Skeletal muscle cell (primary cell): ENCODE measurements at regions not wholly inside any gene's neighbourhood (a gene's known extent, or its start where the extent isn't known, plus 50 kb on each side); places are given as distances from the start of the nearest gene placed in this dataset.

Experiments used
- DNase-seq: peaks from one replicate; pipeline ENCODE4 v3.0.0-alpha.2; 2010; ENCODE audit warnings: low read depth
- H3K4me3 ChIP-seq: 2 replicates; pipeline ENCODE4 v1.5.1; 2011; ENCODE audit warnings: low read depth, mild to moderate bottlenecking, control low read depth, low read length, moderate library complexity

DNA sequence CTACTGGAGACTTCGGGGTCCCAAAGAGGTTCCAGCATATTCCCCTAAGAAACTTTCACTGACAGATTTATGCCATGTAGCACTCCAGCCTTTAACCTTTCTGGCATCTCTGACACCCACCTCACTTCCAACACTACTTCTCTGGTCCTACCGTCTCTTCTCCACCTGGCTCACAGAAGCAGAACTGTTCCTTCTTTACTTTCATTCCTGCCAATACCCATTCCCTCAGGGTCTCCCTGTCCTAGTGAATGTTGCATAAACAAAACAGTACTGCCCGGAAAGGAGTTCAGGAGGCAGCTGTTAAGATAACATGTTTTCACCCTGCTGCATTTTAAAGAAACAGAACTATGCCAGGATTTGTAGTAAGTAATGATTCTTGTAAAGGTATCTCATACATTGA lies 136.0 kb upstream of the MIR17HG start:
- no peak overlapping the region for H3K4me3 ChIP-seq
- no peak for DNase-seq

GRCh38 chr13:91212231-91212630 lies 135.3 kb upstream of the MIR17HG start:
- no peak for DNase-seq

GRCh38 chr13:91214031-91214430 lies 133.5 kb upstream of the MIR17HG start:
- no peak for DNase-seq
- H3K4me3 ChIP-seq, result no peak overlapping the region

More at GRCh38 chr13:91212231-91212630, 135.3 kb upstream of the MIR17HG start:
- H3K4me3 ChIP-seq, result no peak overlapping the region

- no peak for DNase-seq
Observed at GRCh38 chr13:91216928-91217700, 130.4 kb upstream of the MIR17HG start.

DNA sequence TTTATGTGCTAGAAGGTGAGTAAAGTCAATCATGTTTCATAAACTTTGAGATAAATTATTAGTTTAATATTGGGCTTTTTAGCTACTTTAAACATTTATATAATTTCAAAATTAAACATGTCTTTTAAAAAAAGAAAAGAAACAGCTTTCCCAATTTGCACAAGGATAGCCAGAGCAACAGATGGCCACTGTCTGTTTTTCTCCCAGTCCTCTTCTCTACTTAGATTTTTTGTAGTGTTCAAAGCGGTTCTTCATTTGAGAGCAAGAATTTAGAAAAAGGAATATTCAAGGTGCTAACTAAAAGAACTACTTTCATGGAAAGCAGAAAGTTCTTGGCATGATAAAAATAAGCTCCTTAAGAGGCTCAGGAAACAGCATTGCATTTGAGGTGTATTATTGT lies 128.3 kb upstream of the MIR17HG start:
- DNase-seq, result no peak
- no peak overlapping the region for H3K4me3 ChIP-seq

More at GRCh38 chr13:91216928-91217700, 130.4 kb upstream of the MIR17HG start:
- no peak overlapping the region for H3K4me3 ChIP-seq

DNA sequence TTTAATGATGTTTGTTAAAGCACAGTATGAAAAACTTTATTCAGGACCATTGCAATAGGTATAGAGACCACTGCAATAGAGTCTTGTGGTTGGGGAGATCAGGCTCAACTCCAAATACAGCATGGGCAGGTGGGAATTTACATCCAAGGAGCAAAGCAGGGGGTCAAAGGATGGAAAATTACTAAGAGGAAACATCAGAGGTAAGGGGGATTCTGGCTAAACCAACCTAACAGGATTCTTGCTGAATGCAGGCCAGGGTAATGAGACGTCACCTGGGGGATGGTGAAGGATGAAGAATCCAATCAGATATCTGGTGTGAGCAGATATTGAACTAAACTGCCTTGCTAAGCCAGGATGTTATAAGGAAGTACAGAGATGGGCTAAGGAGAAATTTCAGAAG lies 126.6 kb upstream of the MIR17HG start:
- no peak overlapping the region for H3K4me3 ChIP-seq

DNA sequence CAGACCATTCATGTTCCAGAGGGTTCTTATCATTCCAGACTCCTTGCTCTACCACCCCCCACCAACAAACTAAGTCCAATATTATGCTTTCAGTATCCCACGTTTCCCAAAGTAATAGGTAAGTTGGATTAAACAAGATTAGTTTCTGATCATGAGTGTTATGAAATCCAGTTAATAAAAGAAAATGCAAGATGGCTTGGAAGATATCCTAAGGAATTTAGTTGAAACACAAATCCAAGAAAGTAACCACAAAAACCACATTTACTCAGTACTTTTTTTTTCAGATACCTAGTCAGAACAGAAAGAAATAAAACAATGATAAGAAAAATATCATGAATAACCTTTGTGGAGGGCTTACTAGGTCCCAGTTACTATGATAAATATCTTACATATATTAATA lies 119.4 kb upstream of the MIR17HG start:
- no peak for DNase-seq
- H3K4me3 ChIP-seq, result no peak overlapping the region

More for the DNA sequence above, 126.6 kb upstream of the MIR17HG start:
- no peak for DNase-seq

DNA sequence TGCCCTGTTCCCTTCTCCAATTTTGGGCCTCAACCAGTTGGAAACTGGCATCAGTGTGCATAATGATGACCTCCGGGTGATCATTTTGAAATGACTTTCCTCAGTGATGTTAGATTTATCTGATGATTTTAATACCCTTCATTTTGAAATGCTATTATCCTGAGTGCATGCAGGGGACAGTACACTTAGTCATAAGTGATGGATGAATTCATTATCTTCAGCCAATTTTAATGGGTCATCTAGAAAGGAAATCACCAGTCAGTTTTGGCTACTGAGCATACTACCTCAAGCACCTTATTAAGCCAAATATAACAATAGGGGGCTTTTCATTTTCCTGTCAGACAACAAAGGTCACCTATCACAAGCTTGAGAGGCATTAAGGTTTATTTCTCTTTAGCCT lies 118.5 kb upstream of the MIR17HG start:
- H3K4me3 ChIP-seq, result no peak overlapping the region
- no peak for DNase-seq

- no peak overlapping the region for H3K4me3 ChIP-seq
- DNase-seq, result no peak
Observed at GRCh38 chr13:91232716-91233115, 114.8 kb upstream of the MIR17HG start.

DNA sequence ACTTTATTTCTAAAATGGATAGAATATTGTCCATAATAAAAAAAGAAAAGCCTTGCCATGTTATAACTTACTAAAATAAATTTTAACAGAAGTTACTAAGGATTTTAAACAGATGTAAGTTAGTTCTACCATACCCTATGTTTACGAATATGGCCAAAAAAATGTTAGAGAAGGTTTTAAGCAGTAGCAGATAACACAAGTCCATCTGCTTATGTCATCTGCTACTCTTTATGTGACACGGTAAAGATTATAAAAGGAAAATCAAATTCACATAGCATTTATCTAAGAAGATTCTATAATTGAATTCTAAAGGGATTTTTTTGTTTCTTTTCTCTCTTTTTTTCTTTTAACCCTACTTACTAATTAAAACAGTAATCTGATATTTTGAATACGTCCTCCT lies 114.2 kb upstream of the MIR17HG start:
- DNase-seq, result no peak
- H3K4me3 ChIP-seq, result no peak overlapping the region

DNA sequence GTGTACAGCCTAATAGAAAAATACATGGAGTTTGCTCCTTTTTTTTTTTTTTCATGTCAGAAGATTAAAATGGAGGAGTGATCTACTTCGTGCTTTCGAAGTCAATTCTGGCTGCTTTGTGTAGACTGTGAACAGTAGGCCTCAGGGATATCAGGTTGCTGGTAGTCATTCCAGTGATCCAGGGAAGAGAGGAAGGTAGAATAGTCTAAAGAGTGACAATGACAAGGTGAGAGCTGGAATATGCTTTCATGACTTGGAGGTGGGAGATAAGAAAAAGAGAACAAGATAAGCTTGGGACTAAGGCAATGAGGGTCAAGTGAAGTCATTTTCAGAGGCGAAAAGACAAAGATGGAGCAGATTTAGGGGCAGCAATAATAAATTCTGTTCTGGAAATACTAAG lies 111.3 kb upstream of the MIR17HG start:
- H3K4me3 ChIP-seq, result no peak overlapping the region
- no peak for DNase-seq

DNA sequence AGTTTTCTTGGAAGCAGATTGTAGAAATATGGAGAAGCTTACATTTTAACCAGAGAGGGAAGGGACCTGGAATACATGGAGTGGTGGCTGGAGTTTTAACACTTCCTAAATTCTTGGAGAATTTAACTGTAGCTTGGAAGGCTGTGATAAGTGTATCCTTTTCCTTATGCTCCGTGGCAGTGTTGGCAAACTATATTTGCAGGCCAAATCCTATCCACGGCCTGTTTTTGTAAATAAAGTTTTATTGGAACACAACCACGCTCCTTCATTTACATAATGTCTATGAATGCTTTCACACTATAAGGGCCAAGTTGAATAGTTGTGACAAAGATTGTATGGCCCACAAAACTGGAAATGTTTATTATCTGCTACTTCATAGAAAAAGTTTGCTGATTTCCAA lies 110.6 kb upstream of the MIR17HG start:
- H3K4me3 ChIP-seq, result no peak overlapping the region
- no peak for DNase-seq

DNA sequence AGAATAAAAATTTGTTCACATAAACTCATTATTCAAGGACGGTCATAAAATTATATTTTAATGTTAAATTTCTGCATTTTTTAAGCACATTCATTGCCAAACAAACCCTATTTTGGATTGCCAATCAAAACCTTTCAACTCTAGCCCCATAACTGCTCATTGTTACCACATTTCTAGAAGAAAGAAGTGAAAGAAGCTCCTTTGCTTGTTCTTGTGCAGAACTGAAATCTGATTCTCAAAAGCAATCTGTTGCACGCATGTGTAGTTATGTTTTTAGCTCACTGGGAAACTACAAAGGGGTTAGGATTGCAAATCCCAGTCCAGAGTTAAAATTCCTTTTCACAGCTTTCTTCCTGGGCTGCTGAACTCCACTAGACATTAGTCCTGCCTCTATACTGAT lies 109.5 kb upstream of the MIR17HG start:
- no peak for DNase-seq
- H3K4me3 ChIP-seq, result no peak overlapping the region

- H3K4me3 ChIP-seq, result no peak overlapping the region
- DNase-seq, result no peak
Observed at GRCh38 chr13:91240341-91240740, 107.1 kb upstream of the MIR17HG start.

DNA sequence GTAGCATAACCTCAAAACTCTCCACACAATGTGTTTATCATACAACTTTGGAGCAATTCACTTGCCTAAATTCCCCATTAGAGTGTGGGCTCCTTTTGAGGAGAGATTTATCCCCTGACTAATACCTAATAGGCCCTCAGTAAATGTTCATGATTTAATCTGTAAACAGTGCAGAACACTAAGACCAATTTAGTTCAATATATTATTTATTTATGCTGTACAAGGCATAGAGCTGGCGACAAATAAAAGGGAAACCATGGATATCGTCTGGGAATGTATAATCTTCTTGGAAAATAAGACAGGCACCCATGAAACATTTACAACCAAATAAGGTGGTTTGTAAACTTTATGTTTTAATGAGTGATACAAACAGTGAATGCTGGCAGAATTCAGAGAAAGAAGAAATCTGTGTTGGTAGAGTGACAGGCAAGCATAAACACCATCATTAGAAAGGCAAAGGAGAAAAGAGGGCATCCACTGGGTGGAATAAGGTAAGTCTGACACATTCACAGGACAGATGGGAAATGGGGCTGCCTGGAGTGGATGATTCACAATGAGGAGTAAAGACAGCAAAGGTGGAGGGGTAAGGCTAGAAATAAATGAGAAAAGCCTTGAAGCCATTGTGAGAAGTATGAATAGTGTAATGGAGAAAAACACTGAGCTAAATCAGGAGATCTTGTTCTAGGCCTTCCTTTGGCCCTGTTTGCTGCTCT lies 106.1 kb upstream of the MIR17HG start:
- DNase-seq, result no peak

GRCh38 chr13:91242652-91243051 lies 104.8 kb upstream of the MIR17HG start:
- peak; percentile 11 for DNase-seq
- H3K4me3 ChIP-seq, result no peak overlapping the region

More for the DNA sequence above, 106.1 kb upstream of the MIR17HG start:
- no peak overlapping the region for H3K4me3 ChIP-seq

- no peak overlapping the region for H3K4me3 ChIP-seq
Observed at GRCh38 chr13:91245288-91245687, 102.2 kb upstream of the MIR17HG start.

GRCh38 chr13:91247768-91248167 lies 99.7 kb upstream of the MIR17HG start:
- DNase-seq, result no peak
- H3K4me3 ChIP-seq, result no peak overlapping the region

More at GRCh38 chr13:91245288-91245687, 102.2 kb upstream of the MIR17HG start:
- no peak for DNase-seq

- H3K4me3 ChIP-seq, result no peak overlapping the region
- DNase-seq, result no peak
Observed at GRCh38 chr13:91248249-91248648, 99.2 kb upstream of the MIR17HG start.

DNA sequence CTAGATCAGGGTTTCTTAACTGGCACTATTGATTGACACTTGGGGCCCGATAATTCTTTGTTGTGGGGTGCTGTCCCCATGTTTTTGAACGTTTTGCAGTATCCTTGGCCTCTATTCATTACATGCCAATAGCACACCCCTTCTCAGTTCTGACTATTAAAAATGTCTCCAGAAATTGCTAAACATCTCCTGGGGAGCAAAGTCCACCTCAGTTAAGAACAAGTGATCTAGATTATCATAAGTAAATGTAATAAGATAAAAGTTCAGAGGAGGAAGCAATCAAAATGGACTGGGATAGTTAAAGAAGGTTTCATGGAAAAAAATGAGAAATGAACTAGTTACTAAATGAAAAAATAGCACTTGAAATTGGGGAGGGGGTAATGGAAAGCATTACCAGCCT lies 98.1 kb upstream of the MIR17HG start:
- no peak overlapping the region for H3K4me3 ChIP-seq
- DNase-seq, result no peak

DNA sequence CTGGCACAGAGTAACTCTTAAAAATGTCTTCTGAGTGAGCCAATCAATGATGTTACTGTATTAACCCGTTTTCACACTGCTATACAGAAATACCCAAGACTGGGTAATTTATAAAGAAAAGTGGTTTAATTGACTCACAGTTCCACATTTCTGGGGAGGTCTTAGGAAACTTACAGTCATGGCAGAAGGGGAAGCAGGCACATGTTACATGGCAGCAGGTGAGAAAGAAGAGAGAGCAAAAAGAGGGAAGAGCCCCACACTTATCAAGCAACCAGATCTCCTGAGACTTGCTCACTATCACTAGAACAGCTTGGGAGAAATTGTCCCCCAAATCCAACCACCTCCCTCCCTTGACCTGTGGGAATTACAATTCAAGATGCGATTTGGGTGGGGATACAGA lies 97.6 kb upstream of the MIR17HG start:
- no peak for DNase-seq
- H3K4me3 ChIP-seq, result no peak overlapping the region
